ENCODE measurements at regions not wholly inside any gene's neighbourhood (a gene's known extent, or its start where the extent isn't known, plus 50 kb on each side); places are given as distances from the start of the nearest gene placed in this dataset.

- ATAC-seq (ENCODE audit: low read depth): no peak
- Histone ChIP-seq H3K4me2 (replicated peaks; ENCODE audit: low read depth, low read length, poor library complexity, severe bottlenecking) (no peak overlapping the region), H4K20me1 (ENCODE audit: control insufficient read depth, insufficient read depth, low read length, poor library complexity, severe bottlenecking) (no peaks in the 10 kb centered on the region), H3K27ac (ENCODE audit: low read length in 2 of 2) (no peak overlapping the region), H3K9ac (ENCODE audit: low read length) (no peak overlapping the region), H3K36me3 (replicated peaks in 1 of 2; ENCODE audit: control extremely low read depth in 1 of 2, control insufficient read depth in 1 of 2, extremely low read depth in 1 of 2, insufficient read depth in 2 of 2, low read length in 1 of 2) (no peaks in the 10 kb centered on the region), H3K79me2 (ENCODE audit: control insufficient read depth, insufficient read depth, low read length) (no peaks in the 10 kb centered on the region), H3K27me3 (replicated peaks in 1 of 4; ENCODE audit: control extremely low read depth in 1 of 4, control insufficient read depth in 3 of 4, insufficient read depth in 4 of 4, low read length in 3 of 4) (no peaks in the 10 kb centered on the region), H2AFZ (ENCODE audit: insufficient read depth, low read depth, low read length, poor library complexity, severe bottlenecking) (no peak overlapping the region), H3K4me1 (ENCODE audit: control insufficient read depth in 2 of 2, insufficient read depth in 2 of 2, low read length in 2 of 2) (no peaks in the 10 kb centered on the region), H3K4me3 (ENCODE audit: control extremely low read depth in 1 of 5, extremely low read depth in 1 of 5, insufficient read depth in 1 of 5, low read depth in 2 of 5, low read length in 4 of 5) (no peak overlapping the region), H3K9me3 (ENCODE audit: control extremely low read depth in 1 of 3, control insufficient read depth in 2 of 3, insufficient read depth in 1 of 3, low read length in 2 of 3) (peaks cover 0 to 34% (median 0%) of the 10 kb centered on the region in 3 donors)
- 84% methylated on average over 15 of the region's 16 CpGs for WGBS (ENCODE audit: insufficient coverage)
- TF ChIP-seq CTCF (IDR thresholded peaks at IDR 0.05) (no peak), EZH2 (IDR thresholded peaks at IDR 0.05; ENCODE audit: borderline replicate concordance, insufficient read depth, low read depth, low read length, poor library complexity, severe bottlenecking) (no peak)
- intact Hi-C loops (cut with micrococcal nuclease): no loop called here
- no peak for DNase-seq
- ChIA-PET POLR2A (no interaction called here), CTCF (no interaction called here)
- Mint-ChIP-seq H3K9me3 (ENCODE audit: insufficient read depth) (peaks cover 5% of the 10 kb centered on the region), H3K27me3 (no peaks in the 10 kb centered on the region), H3K4me3 (no peak overlapping the region), H3K27ac (no peak overlapping the region), H3K4me1 (no peaks in the 10 kb centered on the region)
These were observed 94.0 kb upstream of the ZNF536 start for GRCh38 chr19:30277941-30278881.

GRCh38 chr19:30278882-30279254 is 93.3 kb upstream of the ZNF536 start:
- Histone ChIP-seq H3K4me1 (ENCODE audit: control insufficient read depth in 2 of 2, insufficient read depth in 2 of 2, low read length in 2 of 2) (no peaks in the 10 kb centered on the region), H2AFZ (ENCODE audit: insufficient read depth, low read depth, low read length, poor library complexity, severe bottlenecking) (no peak overlapping the region), H4K20me1 (ENCODE audit: control insufficient read depth, insufficient read depth, low read length, poor library complexity, severe bottlenecking) (no peaks in the 10 kb centered on the region), H3K9ac (ENCODE audit: low read length) (no peak overlapping the region), H3K27me3 (replicated peaks in 1 of 4; ENCODE audit: control extremely low read depth in 1 of 4, control insufficient read depth in 3 of 4, insufficient read depth in 4 of 4, low read length in 3 of 4) (no peaks in the 10 kb centered on the region), H3K79me2 (ENCODE audit: control insufficient read depth, insufficient read depth, low read length) (no peaks in the 10 kb centered on the region), H3K27ac (ENCODE audit: low read length in 2 of 2) (no peak overlapping the region), H3K36me3 (replicated peaks in 1 of 2; ENCODE audit: control extremely low read depth in 1 of 2, control insufficient read depth in 1 of 2, extremely low read depth in 1 of 2, insufficient read depth in 2 of 2, low read length in 1 of 2) (no peaks in the 10 kb centered on the region), H3K4me3 (ENCODE audit: control extremely low read depth in 1 of 5, extremely low read depth in 1 of 5, insufficient read depth in 1 of 5, low read depth in 2 of 5, low read length in 4 of 5) (no peak overlapping the region), H3K9me3 (ENCODE audit: control extremely low read depth in 1 of 3, control insufficient read depth in 2 of 3, insufficient read depth in 1 of 3, low read length in 2 of 3) (peaks cover 0 to 34% (median 0%) of the 10 kb centered on the region in 3 donors), H3K4me2 (replicated peaks; ENCODE audit: low read depth, low read length, poor library complexity, severe bottlenecking) (no peak overlapping the region)
- POLR2A ChIA-PET: no interaction called here
- peaks cover 4% of the 10 kb centered on the region for H3K27me3 Mint-ChIP-seq
- H3K4me3 Mint-ChIP-seq: no peak overlapping the region
- H3K9me3 Mint-ChIP-seq (ENCODE audit: insufficient read depth): no peaks in the 10 kb centered on the region
- TF ChIP-seq CTCF (IDR thresholded peaks at IDR 0.05) (no peak), EZH2 (IDR thresholded peaks at IDR 0.05; ENCODE audit: borderline replicate concordance, insufficient read depth, low read depth, low read length, poor library complexity, severe bottlenecking) (no peak)
- no peaks in the 10 kb centered on the region for H3K4me1 Mint-ChIP-seq
- CTCF ChIA-PET: no interaction called here
- DNase-seq (no peak), ATAC-seq (ENCODE audit: low read depth) (no peak)
- H3K27ac Mint-ChIP-seq: no peak overlapping the region
- intact Hi-C loops (cut with micrococcal nuclease): no loop called here
- WGBS (ENCODE audit: insufficient coverage): 93% methylated on average over 4 of the region's 9 CpGs
